Naive thymus-derived CD8-positive, alpha-beta T cell (primary cell): ENCODE measurements at regions not wholly inside any gene's neighbourhood (a gene's known extent, or its start where the extent isn't known, plus 50 kb on each side); places are given as distances from the start of the nearest gene placed in this dataset.

Experiments
- ATAC-seq, 2 donors: fragments of 150-1000 bp; cut with Tn5 transposase in 1 of 2; sonication (Bioruptor Pico), chemical (Tn5 transposase) in 1 of 2; 1 replicate in 1 of 2; 2 replicates in 1 of 2; pipeline ENCODE4 v1.10.0; 2021; ENCODE audit warnings: mild to moderate bottlenecking in 2 of 2, moderate library complexity in 2 of 2
- POLR2A ChIA-PET: fragments of 350-600 bp; sonication (Branson Sonifier 250); formaldehyde crosslinking; loops from one replicate; lab custom pipeline; 2021; ENCODE audit warnings: antibody characterized with exemption; lab: Charles Lee
- DNase-seq, 10 donors: peaks; one replicate each; pipeline versions ENCODE4 v3.0.0 to v3.0.0-alpha.2; 2020 to 2022
- H3K27ac Mint-ChIP-seq, 10 donors: one replicate each; pipeline ENCODE4 v1.8.0; 2020 to 2022; ENCODE audit warnings: mild to moderate bottlenecking in 10 of 10, mixed read lengths in 10 of 10, moderate library complexity in 4 of 10, inconsistent platforms in 1 of 10
- H3K27me3 Mint-ChIP-seq, 5 donors: one replicate each; pipeline ENCODE4 v1.8.0; 2021 to 2022; ENCODE audit warnings: mixed read lengths in 5 of 5
- H3K36me3 Mint-ChIP-seq, 3 donors: one replicate each; pipeline ENCODE4 v1.8.0; 2020 to 2022; ENCODE audit warnings: mixed read lengths in 3 of 3, mild to moderate bottlenecking in 2 of 3, inconsistent platforms in 1 of 3
- H3K4me1 Mint-ChIP-seq, 4 donors: one replicate each; pipeline ENCODE4 v1.8.0; 2021 to 2022; ENCODE audit warnings: mixed read lengths in 4 of 4
- H3K4me3 Mint-ChIP-seq, 10 donors: one replicate each; pipeline ENCODE4 v1.8.0; 2020 to 2022; ENCODE audit warnings: mild to moderate bottlenecking in 10 of 10, mixed read lengths in 10 of 10, moderate library complexity in 6 of 10, inconsistent platforms in 1 of 10
- H3K9me3 Mint-ChIP-seq, 9 donors: one replicate each; pipeline ENCODE4 v1.8.0; 2020 to 2022; ENCODE audit warnings: mixed read lengths in 9 of 9, mild to moderate bottlenecking in 3 of 9, inconsistent platforms in 1 of 9, moderate library complexity in 1 of 9

DNA sequence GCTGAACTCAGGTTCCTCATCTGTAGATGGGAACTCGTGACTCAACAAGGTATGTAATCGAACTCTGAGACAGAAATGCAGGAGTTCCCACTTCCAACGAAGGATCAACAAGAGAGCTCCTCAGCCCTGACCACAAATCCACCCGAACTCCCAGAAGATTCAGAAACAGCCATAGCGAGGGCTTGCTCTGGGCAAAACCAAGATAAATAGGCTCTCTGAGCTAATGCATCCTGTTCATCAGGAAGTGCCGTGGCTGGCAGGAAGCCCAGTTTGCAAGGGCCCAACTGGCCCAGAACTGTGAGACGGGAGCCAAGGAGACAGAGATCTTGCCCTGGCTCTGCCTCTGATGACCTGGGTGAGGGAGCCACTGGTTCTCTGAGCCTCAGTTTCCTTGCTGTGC, 141.7 kb upstream of the PFKP start:
- POLR2A ChIA-PET: no interaction called here
- DNase-seq (peak in 1 of 10 donors; percentile 4), ATAC-seq (no peak)
- Mint-ChIP-seq H3K4me1 (peaks cover 4 to 12% (median 5%) of the 10 kb centered on the region in 4 donors), H3K27ac (peak overlapping the region in 1 of 10 donors; percentile 29), H3K36me3 (no peaks in the 10 kb centered on the region), H3K4me3 (no peak overlapping the region), H3K9me3 (no peaks in the 10 kb centered on the region), H3K27me3 (peaks cover 10 to 41% (median 36%) of the 10 kb centered on the region in 5 donors)

GRCh38 chr10:2924431-2924830, 142.9 kb upstream of the PFKP start:
- H3K27ac Mint-ChIP-seq: no peak overlapping the region
- peaks cover 4 to 12% (median 5%) of the 10 kb centered on the region in 4 donors for H3K4me1 Mint-ChIP-seq
- POLR2A ChIA-PET: no interaction called here
- no peak overlapping the region for H3K4me3 Mint-ChIP-seq
- DNase-seq (no peak), ATAC-seq (no peak)
- H3K27me3 Mint-ChIP-seq: peaks cover 10 to 42% (median 36%) of the 10 kb centered on the region in 5 donors
- no peaks in the 10 kb centered on the region for H3K9me3 Mint-ChIP-seq
- no peaks in the 10 kb centered on the region for H3K36me3 Mint-ChIP-seq

- Mint-ChIP-seq H3K4me3 (no peak overlapping the region), H3K27me3 (peaks cover 7 to 33% (median 29%) of the 10 kb centered on the region in 5 donors), H3K27ac (no peak overlapping the region), H3K36me3 (no peaks in the 10 kb centered on the region), H3K9me3 (no peaks in the 10 kb centered on the region), H3K4me1 (peaks cover 0 to 6% (median under 1%) of the 10 kb centered on the region in 4 donors)
- POLR2A ChIA-PET: no interaction called here
- ATAC-seq (no peak), DNase-seq (no peak)
These were observed 145.2 kb upstream of the PFKP start for GRCh38 chr10:2921956-2922680.

DNA sequence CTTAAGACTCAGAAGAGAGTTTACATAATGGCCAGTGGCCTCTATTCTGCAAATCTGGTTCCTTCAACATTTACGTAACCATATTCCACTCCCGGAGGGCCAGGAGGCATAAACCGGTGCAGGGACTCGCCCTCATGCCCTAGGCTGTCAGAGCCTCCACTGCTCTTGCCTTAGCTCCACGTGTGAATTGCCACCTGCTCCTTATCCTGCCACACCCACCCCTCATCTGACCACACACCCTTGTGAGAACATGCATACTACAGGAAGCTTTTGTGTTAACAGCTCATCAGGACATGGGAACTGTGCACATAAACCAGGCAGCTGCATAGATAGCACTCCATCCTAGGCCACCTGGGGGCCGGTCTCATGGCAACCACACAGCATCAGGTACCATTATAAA, 146.7 kb upstream of the PFKP start:
- peaks cover 0 to 6% (median 0%) of the 10 kb centered on the region in 4 donors for H3K4me1 Mint-ChIP-seq
- DNase-seq (no peak), ATAC-seq (no peak)
- H3K4me3 Mint-ChIP-seq: no peak overlapping the region
- no peaks in the 10 kb centered on the region for H3K9me3 Mint-ChIP-seq
- no peak overlapping the region for H3K27ac Mint-ChIP-seq
- POLR2A ChIA-PET: no interaction called here
- peaks cover 4 to 29% (median 23%) of the 10 kb centered on the region in 5 donors for H3K27me3 Mint-ChIP-seq
- H3K36me3 Mint-ChIP-seq: no peaks in the 10 kb centered on the region

GRCh38 chr10:2920168-2920567, 147.2 kb upstream of the PFKP start:
- Mint-ChIP-seq H3K9me3 (no peaks in the 10 kb centered on the region), H3K4me1 (peaks cover 0 to 6% (median 0%) of the 10 kb centered on the region in 4 donors), H3K4me3 (no peak overlapping the region)

DNA sequence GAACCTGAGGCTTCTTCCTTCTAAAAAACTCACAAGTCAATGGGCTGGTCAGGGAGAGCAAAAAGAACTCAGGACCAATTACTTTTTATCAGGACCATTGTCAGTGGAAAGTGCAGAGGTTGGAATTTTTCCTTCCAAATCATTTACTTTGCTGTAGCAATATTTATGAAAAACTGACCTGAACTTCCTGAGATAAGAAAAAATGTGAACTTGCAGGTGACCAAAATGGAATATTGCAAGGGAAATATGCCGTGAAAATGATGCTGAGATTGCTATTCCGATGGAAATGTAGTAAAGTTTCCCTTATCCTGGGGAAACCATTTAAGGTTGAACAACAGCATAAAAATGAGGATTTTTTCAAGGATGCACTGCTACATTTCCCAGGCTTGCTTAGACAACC, 148.3 kb upstream of the PFKP start:
- POLR2A ChIA-PET: no interaction called here
- Mint-ChIP-seq H3K27ac (no peak overlapping the region), H3K36me3 (no peaks in the 10 kb centered on the region), H3K27me3 (peaks cover 6 to 37% (median 28%) of the 10 kb centered on the region in 5 donors), H3K4me3 (no peak overlapping the region), H3K4me1 (peaks cover 0 to 6% (median 0%) of the 10 kb centered on the region in 4 donors), H3K9me3 (no peaks in the 10 kb centered on the region)
- no peak for ATAC-seq
- no peak for DNase-seq

More at GRCh38 chr10:2920168-2920567, 147.2 kb upstream of the PFKP start:
- Mint-ChIP-seq H3K36me3 (no peaks in the 10 kb centered on the region), H3K27ac (no peak overlapping the region), H3K27me3 (peaks cover 2 to 28% (median 25%) of the 10 kb centered on the region in 5 donors)
- ATAC-seq (no peak), DNase-seq (no peak)
- POLR2A ChIA-PET: no interaction called here

DNA sequence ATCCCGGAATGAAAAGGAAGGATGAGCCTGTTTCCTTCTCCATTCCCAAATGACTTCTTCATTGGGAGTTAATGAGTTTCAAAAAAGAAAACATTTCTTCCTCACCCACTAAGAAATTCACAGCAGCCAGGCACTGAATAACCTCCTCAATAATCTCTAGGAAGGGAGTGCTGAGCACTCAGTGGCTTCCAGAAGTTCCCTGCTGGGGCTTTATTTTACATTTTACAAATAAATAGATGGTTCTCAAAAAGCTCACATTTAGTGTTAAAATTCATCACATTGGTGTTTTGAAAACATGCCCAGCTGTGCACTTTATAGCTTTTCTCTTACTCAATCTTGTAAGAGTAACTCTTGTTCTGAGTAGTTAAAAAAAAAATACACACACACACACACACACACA, 148.9 kb upstream of the PFKP start:
- DNase-seq (no peak), ATAC-seq (no peak)
- H3K27ac Mint-ChIP-seq: no peak overlapping the region
- H3K9me3 Mint-ChIP-seq: no peaks in the 10 kb centered on the region
- H3K4me3 Mint-ChIP-seq: no peak overlapping the region
- POLR2A ChIA-PET: no interaction called here
- peaks cover 6 to 37% (median 25%) of the 10 kb centered on the region in 5 donors for H3K27me3 Mint-ChIP-seq
- no peaks in the 10 kb centered on the region for H3K36me3 Mint-ChIP-seq
- H3K4me1 Mint-ChIP-seq: peaks cover 0 to 6% (median 0%) of the 10 kb centered on the region in 4 donors

GRCh38 chr10:2917926-2918325, 149.4 kb upstream of the PFKP start:
- ATAC-seq: no peak
- no peaks in the 10 kb centered on the region for H3K9me3 Mint-ChIP-seq
- POLR2A ChIA-PET: no interaction called here
- no peaks in the 10 kb centered on the region for H3K36me3 Mint-ChIP-seq
- H3K4me3 Mint-ChIP-seq: no peak overlapping the region
- H3K4me1 Mint-ChIP-seq: peaks cover 0 to 6% (median 0%) of the 10 kb centered on the region in 4 donors
- H3K27me3 Mint-ChIP-seq: peaks cover 3 to 37% (median 22%) of the 10 kb centered on the region in 5 donors
- H3K27ac Mint-ChIP-seq: no peak overlapping the region
- no peak for DNase-seq

DNA sequence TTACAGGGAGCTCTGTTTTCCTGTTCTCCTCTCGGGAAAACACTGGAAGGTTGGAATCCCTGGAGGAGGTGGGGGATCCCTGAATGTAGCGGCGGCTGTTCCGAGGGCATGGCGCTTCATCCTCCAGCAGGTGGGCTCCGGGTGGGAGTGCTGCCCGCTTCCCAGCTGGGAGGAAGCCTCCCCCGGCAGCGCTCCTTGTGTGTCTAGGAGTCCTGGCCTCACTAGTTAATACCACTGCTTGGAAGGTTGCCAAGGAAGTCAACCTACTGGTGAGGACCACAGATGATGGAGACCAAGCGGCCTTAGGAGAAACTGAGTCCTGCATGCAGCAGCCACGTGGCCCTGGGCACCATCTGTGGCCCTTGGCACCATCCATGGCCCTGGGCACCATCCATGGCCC, 151.9 kb upstream of the PFKP start:
- Mint-ChIP-seq H3K27me3 (peaks cover 3 to 30% (median 16%) of the 10 kb centered on the region in 5 donors), H3K9me3 (no peaks in the 10 kb centered on the region), H3K36me3 (no peaks in the 10 kb centered on the region), H3K27ac (no peak overlapping the region), H3K4me1 (peaks cover 0 to 5% (median 3%) of the 10 kb centered on the region in 4 donors), H3K4me3 (no peak overlapping the region)
- DNase-seq (no peak), ATAC-seq (no peak)
- POLR2A ChIA-PET: interaction anchor here (0.5 kb wide), 1 partner anchor 1555 kb away, joined by 3 read pairs; no protein-coding TSS in a partner anchor

- H3K4me1 Mint-ChIP-seq: peaks cover 0 to 5% (median 4%) of the 10 kb centered on the region in 4 donors
- no peak overlapping the region for H3K27ac Mint-ChIP-seq
- H3K9me3 Mint-ChIP-seq: no peaks in the 10 kb centered on the region
- no peak overlapping the region for H3K4me3 Mint-ChIP-seq
- ATAC-seq: no peak
- POLR2A ChIA-PET: interaction anchor here (0.5 kb wide), 1 partner anchor 1554 kb away, joined by 3 read pairs; no protein-coding TSS in a partner anchor
- H3K27me3 Mint-ChIP-seq: peaks cover 3 to 30% (median 16%) of the 10 kb centered on the region in 5 donors
- DNase-seq: no peak
- no peaks in the 10 kb centered on the region for H3K36me3 Mint-ChIP-seq
These were observed 152.6 kb upstream of the PFKP start for GRCh38 chr10:2914741-2915140.

- ATAC-seq (no peak), DNase-seq (no peak)
- H3K36me3 Mint-ChIP-seq: no peaks in the 10 kb centered on the region
- H3K27me3 Mint-ChIP-seq: peaks cover 3 to 30% (median 16%) of the 10 kb centered on the region in 5 donors
- POLR2A ChIA-PET: no interaction called here
- no peak overlapping the region for H3K4me3 Mint-ChIP-seq
- H3K4me1 Mint-ChIP-seq: peaks cover 6 to 14% (median 10%) of the 10 kb centered on the region in 4 donors
- H3K9me3 Mint-ChIP-seq: no peaks in the 10 kb centered on the region
- no peak overlapping the region for H3K27ac Mint-ChIP-seq
These were observed 153.9 kb upstream of the PFKP start for GRCh38 chr10:2913474-2913873.

GRCh38 chr10:2910656-2911055, 156.7 kb upstream of the PFKP start:
- DNase-seq: no peak
- no peak overlapping the region for H3K27ac Mint-ChIP-seq
- H3K9me3 Mint-ChIP-seq: no peaks in the 10 kb centered on the region
- H3K27me3 Mint-ChIP-seq: peaks cover 3 to 24% (median 16%) of the 10 kb centered on the region in 5 donors
- POLR2A ChIA-PET: no interaction called here
- H3K4me3 Mint-ChIP-seq: no peak overlapping the region
- no peak for ATAC-seq
- H3K36me3 Mint-ChIP-seq: no peaks in the 10 kb centered on the region
- peaks cover 2 to 17% (median 10%) of the 10 kb centered on the region in 4 donors for H3K4me1 Mint-ChIP-seq

DNA sequence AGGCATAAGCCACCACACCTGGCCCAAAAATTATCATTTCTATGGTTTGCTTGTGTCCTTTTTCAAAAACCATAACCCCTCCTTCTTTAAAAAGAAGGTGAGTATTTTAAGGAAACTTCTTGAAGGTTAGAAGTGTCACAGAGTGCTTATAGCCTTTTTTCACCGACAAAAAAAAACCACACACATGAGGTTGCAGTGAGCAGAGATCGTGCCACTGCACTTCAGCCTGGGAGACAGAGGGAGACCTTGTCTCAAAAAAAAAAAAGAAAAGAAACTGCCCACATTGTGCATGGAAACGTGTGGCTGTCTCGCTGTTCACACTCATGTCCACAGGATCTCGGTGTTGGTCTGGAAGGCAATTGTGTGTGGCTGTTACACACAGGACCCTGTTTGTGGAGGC, 157.4 kb upstream of the PFKP start:
- Mint-ChIP-seq H3K27ac (peak overlapping the region in 2 of 10 donors; percentile 12 to 41), H3K36me3 (no peaks in the 10 kb centered on the region), H3K27me3 (peaks cover 3 to 19% (median 17%) of the 10 kb centered on the region in 5 donors), H3K4me3 (peak overlapping the region in 1 of 10 donors; percentile 4), H3K4me1 (peaks cover 2 to 17% (median 10%) of the 10 kb centered on the region in 4 donors), H3K9me3 (no peaks in the 10 kb centered on the region)
- no peak for ATAC-seq
- no peak for DNase-seq
- POLR2A ChIA-PET: no interaction called here
